ENCODE measurements at regions not wholly inside any gene's neighbourhood (a gene's known extent, or its start where the extent isn't known, plus 50 kb on each side); places are given as distances from the start of the nearest gene placed in this dataset.

DNA sequence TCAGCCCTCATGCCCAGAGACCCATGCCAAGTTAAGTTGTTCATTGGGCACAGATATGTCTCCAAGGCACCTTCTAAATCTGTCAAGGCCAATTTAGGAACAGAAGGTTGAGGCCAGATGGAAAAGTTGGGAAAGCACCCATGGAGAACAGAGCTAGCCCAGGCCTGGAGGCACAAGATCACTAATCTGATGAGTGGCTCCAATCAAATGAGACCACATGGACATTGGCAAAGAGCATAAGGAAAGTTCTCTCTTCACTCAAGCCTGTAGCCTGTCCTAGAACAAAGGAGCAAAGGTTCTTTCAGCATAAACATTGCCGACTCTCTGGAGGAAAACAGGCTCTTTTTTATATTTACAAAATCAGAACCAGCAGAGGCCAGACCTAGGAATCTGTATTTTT, 154.8 kb downstream of the RNF152 start:
- Histone ChIP-seq H3K27ac (no peak overlapping the region), H3K36me3 (no peaks in the 10 kb centered on the region), H3K9me3 (replicated peaks) (no peaks in the 10 kb centered on the region), H3K27me3 (replicated peaks) (no peaks in the 10 kb centered on the region), H3K4me1 (replicated peaks) (peaks cover 18% of the 10 kb centered on the region), H3K4me3 (no peak overlapping the region)
- DNase-seq (ENCODE audit: low read depth in 1 of 2, low spot score in 2 of 2): no peak

- no peaks in the 10 kb centered on the region for H3K27me3 ChIP-seq (replicated peaks)
- no peak overlapping the region for H3K27ac ChIP-seq
- H3K4me3 ChIP-seq: no peak overlapping the region
- H3K9me3 ChIP-seq (replicated peaks): no peaks in the 10 kb centered on the region
- DNase-seq (ENCODE audit: low read depth in 1 of 2, low spot score in 2 of 2): no peak
- H3K4me1 ChIP-seq (replicated peaks): peaks cover 18% of the 10 kb centered on the region
- no peaks in the 10 kb centered on the region for H3K36me3 ChIP-seq
Observed at GRCh38 chr18:61736133-61736532, 156.7 kb downstream of the RNF152 start.

- H3K36me3 ChIP-seq: no peaks in the 10 kb centered on the region
- H3K27ac ChIP-seq: no peak overlapping the region
- H3K27me3 ChIP-seq (replicated peaks): no peaks in the 10 kb centered on the region
- no peak overlapping the region for H3K4me3 ChIP-seq
- H3K4me1 ChIP-seq (replicated peaks): peaks cover 18% of the 10 kb centered on the region
- no peak for DNase-seq (ENCODE audit: low read depth in 1 of 2, low spot score in 2 of 2)
- H3K9me3 ChIP-seq (replicated peaks): no peaks in the 10 kb centered on the region
Observed at GRCh38 chr18:61735564-61736102, 157.2 kb downstream of the RNF152 start.

- no peak overlapping the region for H3K4me3 ChIP-seq
- no peak for DNase-seq (ENCODE audit: low read depth in 1 of 2, low spot score in 2 of 2)
- no peaks in the 10 kb centered on the region for H3K9me3 ChIP-seq (replicated peaks)
- no peaks in the 10 kb centered on the region for H3K36me3 ChIP-seq
- peaks cover 18% of the 10 kb centered on the region for H3K4me1 ChIP-seq (replicated peaks)
- H3K27ac ChIP-seq: peak overlapping the region; percentile 5; the same call in 1 of the 2 replicates
- no peaks in the 10 kb centered on the region for H3K27me3 ChIP-seq (replicated peaks)
Observed at GRCh38 chr18:61734396-61734795, 158.4 kb downstream of the RNF152 start.

DNA sequence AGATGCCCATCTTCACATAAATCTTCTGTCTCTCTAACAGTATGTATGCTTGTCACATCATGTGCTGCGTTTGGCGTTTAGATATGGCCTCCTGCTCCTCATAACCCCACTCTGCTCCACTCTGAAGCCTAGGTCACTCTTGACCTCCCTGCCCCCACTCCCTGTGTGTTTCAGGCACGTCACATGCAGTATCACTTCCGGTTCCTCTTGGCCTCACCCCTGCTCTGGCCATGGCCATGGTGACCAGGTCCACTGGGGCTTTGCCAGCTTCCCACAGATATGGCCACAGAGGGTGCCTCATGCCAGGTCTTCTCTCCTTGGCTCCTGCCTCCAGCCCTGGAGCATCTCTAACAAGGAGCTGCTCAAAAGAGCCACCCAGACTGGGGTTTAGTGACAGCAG, 160.0 kb downstream of the RNF152 start:
- H3K27me3 ChIP-seq (replicated peaks): no peaks in the 10 kb centered on the region
- no peak for DNase-seq (ENCODE audit: low read depth in 1 of 2, low spot score in 2 of 2)
- peaks cover 7% of the 10 kb centered on the region for H3K4me1 ChIP-seq (replicated peaks)
- no peak overlapping the region for H3K4me3 ChIP-seq
- no peak overlapping the region for H3K27ac ChIP-seq
- no peaks in the 10 kb centered on the region for H3K36me3 ChIP-seq
- no peaks in the 10 kb centered on the region for H3K9me3 ChIP-seq (replicated peaks)

- no peak overlapping the region for H3K27ac ChIP-seq
- DNase-seq (ENCODE audit: low read depth in 1 of 2, low spot score in 2 of 2): no peak
Observed at GRCh38 chr18:61731693-61732376, 161.0 kb downstream of the RNF152 start.

GRCh38 chr18:61731178-61731577, 161.6 kb downstream of the RNF152 start:
- H3K27ac ChIP-seq: no peak overlapping the region
- H3K9me3 ChIP-seq (replicated peaks): no peaks in the 10 kb centered on the region
- no peaks in the 10 kb centered on the region for H3K27me3 ChIP-seq (replicated peaks)
- H3K4me1 ChIP-seq (replicated peaks): peaks cover 23% of the 10 kb centered on the region
- no peaks in the 10 kb centered on the region for H3K36me3 ChIP-seq
- no peak overlapping the region for H3K4me3 ChIP-seq
- no peak for DNase-seq (ENCODE audit: low read depth in 1 of 2, low spot score in 2 of 2)

More at GRCh38 chr18:61731693-61732376, 161.0 kb downstream of the RNF152 start:
- Histone ChIP-seq H3K4me1 (replicated peaks) (peaks cover 16% of the 10 kb centered on the region), H3K36me3 (no peaks in the 10 kb centered on the region), H3K4me3 (no peak overlapping the region), H3K9me3 (replicated peaks) (no peaks in the 10 kb centered on the region), H3K27me3 (replicated peaks) (no peaks in the 10 kb centered on the region)

- Histone ChIP-seq H3K4me1 (replicated peaks) (peaks cover 20% of the 10 kb centered on the region), H3K27me3 (replicated peaks) (no peaks in the 10 kb centered on the region), H3K9me3 (replicated peaks) (no peaks in the 10 kb centered on the region), H3K36me3 (no peaks in the 10 kb centered on the region), H3K27ac (no peak overlapping the region), H3K4me3 (no peak overlapping the region)
- no peak for DNase-seq (ENCODE audit: low read depth in 1 of 2, low spot score in 2 of 2)
Observed at GRCh38 chr18:61729322-61729721, 163.5 kb downstream of the RNF152 start.

- no peak overlapping the region for H3K4me3 ChIP-seq
- H3K27ac ChIP-seq: peak overlapping the region; percentile 14; the same call in 1 of the 2 replicates
- peaks cover 16% of the 10 kb centered on the region for H3K4me1 ChIP-seq (replicated peaks)
- no peaks in the 10 kb centered on the region for H3K9me3 ChIP-seq (replicated peaks)
- peak in 1 of 2 experiments; percentile 66 for DNase-seq (ENCODE audit: low read depth in 1 of 2, low spot score in 2 of 2)
- H3K36me3 ChIP-seq: no peaks in the 10 kb centered on the region
- H3K27me3 ChIP-seq (replicated peaks): no peaks in the 10 kb centered on the region
Observed at GRCh38 chr18:61727241-61728193, 165.3 kb downstream of the RNF152 start.

GRCh38 chr18:61724532-61724931, 168.3 kb downstream of the RNF152 start:
- peaks cover 16% of the 10 kb centered on the region for H3K4me1 ChIP-seq (replicated peaks)

DNA sequence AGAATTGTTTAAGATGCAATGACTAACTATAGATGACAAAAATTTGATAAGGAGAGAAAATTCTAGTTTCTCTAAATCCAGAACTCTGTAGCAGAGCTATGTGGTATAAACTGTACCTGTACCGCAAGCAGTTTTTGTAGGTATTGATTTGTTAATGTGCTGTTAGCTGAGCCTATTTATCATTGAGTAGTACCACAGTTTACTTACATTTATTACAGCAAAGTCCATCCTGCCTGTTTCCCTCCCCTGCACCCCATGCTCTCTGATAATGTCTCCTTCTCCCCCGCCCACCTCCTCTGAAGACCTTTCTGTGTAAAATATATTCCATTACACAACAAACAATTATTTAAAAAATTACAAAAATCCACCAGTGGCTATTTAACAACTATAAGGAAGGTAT, 170.6 kb downstream of the RNF152 start:
- no peaks in the 10 kb centered on the region for H3K36me3 ChIP-seq
- DNase-seq (ENCODE audit: low read depth in 1 of 2, low spot score in 2 of 2): no peak

More at GRCh38 chr18:61724532-61724931, 168.3 kb downstream of the RNF152 start:
- no peak overlapping the region for H3K4me3 ChIP-seq
- no peak for DNase-seq (ENCODE audit: low read depth in 1 of 2, low spot score in 2 of 2)
- H3K36me3 ChIP-seq: no peaks in the 10 kb centered on the region
- H3K27ac ChIP-seq: no peak overlapping the region
- no peaks in the 10 kb centered on the region for H3K27me3 ChIP-seq (replicated peaks)
- H3K9me3 ChIP-seq (replicated peaks): no peaks in the 10 kb centered on the region

GRCh38 chr18:61720496-61720895, 172.3 kb downstream of the RNF152 start:
- Histone ChIP-seq H3K27me3 (replicated peaks) (no peaks in the 10 kb centered on the region), H3K4me3 (no peak overlapping the region), H3K27ac (no peak overlapping the region), H3K4me1 (replicated peaks) (no peaks in the 10 kb centered on the region), H3K36me3 (no peaks in the 10 kb centered on the region), H3K9me3 (replicated peaks) (no peaks in the 10 kb centered on the region)
- DNase-seq (ENCODE audit: low read depth in 1 of 2, low spot score in 2 of 2): no peak

More for the DNA sequence above, 170.6 kb downstream of the RNF152 start:
- H3K4me3 ChIP-seq: no peak overlapping the region
- H3K27me3 ChIP-seq (replicated peaks): no peaks in the 10 kb centered on the region
- H3K4me1 ChIP-seq (replicated peaks): peaks cover 11% of the 10 kb centered on the region
- H3K27ac ChIP-seq: no peak overlapping the region
- H3K9me3 ChIP-seq (replicated peaks): no peaks in the 10 kb centered on the region

GRCh38 chr18:61719671-61720070, 173.1 kb downstream of the RNF152 start:
- no peaks in the 10 kb centered on the region for H3K4me1 ChIP-seq (replicated peaks)
- no peak overlapping the region for H3K27ac ChIP-seq
- H3K9me3 ChIP-seq (replicated peaks): no peaks in the 10 kb centered on the region
- no peaks in the 10 kb centered on the region for H3K27me3 ChIP-seq (replicated peaks)
- H3K4me3 ChIP-seq: no peak overlapping the region
- DNase-seq (ENCODE audit: low read depth in 1 of 2, low spot score in 2 of 2): no peak
- H3K36me3 ChIP-seq: no peaks in the 10 kb centered on the region

DNA sequence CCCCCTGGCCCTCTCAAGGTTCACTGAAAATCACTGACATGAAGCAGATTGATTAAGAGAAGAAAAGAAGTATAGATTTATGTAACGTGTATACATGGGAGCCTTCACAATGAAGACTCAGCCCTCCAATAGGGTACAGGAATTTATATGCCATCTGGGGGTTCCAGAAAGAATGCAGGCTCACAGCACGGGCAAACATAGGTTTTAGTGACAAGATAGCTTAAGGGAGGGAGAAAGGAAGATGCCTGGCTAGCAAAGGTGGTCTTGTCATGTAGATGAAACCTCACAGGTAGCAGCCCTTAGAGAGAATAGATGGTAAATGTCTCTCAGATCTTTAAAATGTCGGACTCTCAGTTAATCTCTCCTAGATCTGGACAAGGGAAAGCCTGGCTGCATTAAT, 173.9 kb downstream of the RNF152 start:
- Histone ChIP-seq H3K4me1 (replicated peaks) (no peaks in the 10 kb centered on the region), H3K36me3 (no peaks in the 10 kb centered on the region), H3K27ac (no peak overlapping the region), H3K27me3 (replicated peaks) (no peaks in the 10 kb centered on the region), H3K9me3 (replicated peaks) (no peaks in the 10 kb centered on the region), H3K4me3 (no peak overlapping the region)
- DNase-seq (ENCODE audit: low read depth in 1 of 2, low spot score in 2 of 2): no peak

All from SJSA1 (cell line).